Activated T-cell treated with anti-CD3 and anti-CD28 coated beads, Interleukin-2, amount 50 U/mL, for 4 hours (primary cell): ENCODE measurements at regions not wholly inside any gene's neighbourhood (a gene's known extent, or its start where the extent isn't known, plus 50 kb on each side); places are given as distances from the start of the nearest gene placed in this dataset.
"Not testable (repeated sequence)": the region's sequence is repeated elsewhere in the genome, so short reads cannot be mapped to it uniquely, and the experiment has no call there.

ENCODE experiments used
- ATAC-seq, 2 donors: fragments of 200-7000 bp; cut with Tn5 transposase; one replicate each; pipeline ENCODE4 v1.10.0; 2021
- DNase-seq: peaks from one replicate; pipeline ENCODE4 v3.0.0-alpha.2; 2020
- H3K27me3 Mint-ChIP-seq: one replicate; pipeline ENCODE4 v1.8.0; 2021; ENCODE audit warnings: low read depth, mixed read lengths
- H3K36me3 Mint-ChIP-seq: one replicate; pipeline ENCODE4 v1.8.0; 2022; ENCODE audit warnings: mixed read lengths; ENCODE audit not compliant: insufficient read depth
- H3K4me1 Mint-ChIP-seq: one replicate; pipeline ENCODE4 v1.8.0; 2021; ENCODE audit warnings: low read depth, mixed read lengths
- H3K4me3 Mint-ChIP-seq: one replicate; pipeline ENCODE4 v1.8.0; 2021; ENCODE audit warnings: mild to moderate bottlenecking, moderate library complexity, mixed read lengths
- H3K9me3 Mint-ChIP-seq: one replicate; pipeline ENCODE4 v1.8.0; 2021; ENCODE audit warnings: mixed read lengths

DNA sequence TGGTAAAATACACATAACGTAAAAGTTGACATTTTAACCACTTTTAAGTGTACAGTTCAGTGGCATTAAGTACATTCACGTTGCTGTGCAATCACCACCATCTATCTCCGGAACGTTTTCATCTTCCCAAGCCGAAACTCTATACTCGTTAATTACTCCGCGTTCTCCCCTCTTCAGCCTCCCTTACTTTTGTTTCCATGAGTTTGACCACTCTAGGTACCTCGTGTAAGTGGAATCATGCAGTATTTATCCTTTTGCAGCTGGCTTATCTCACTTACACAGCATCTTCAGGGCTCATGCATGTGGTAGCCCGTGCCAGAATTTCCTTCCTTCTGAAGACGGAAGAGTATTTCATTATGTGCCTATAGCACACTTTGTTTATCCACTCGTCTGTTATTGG is 225.2 kb downstream of the SLC4A3 start:
- H3K36me3 Mint-ChIP-seq = no peaks in the 10 kb centered on the region

DNA sequence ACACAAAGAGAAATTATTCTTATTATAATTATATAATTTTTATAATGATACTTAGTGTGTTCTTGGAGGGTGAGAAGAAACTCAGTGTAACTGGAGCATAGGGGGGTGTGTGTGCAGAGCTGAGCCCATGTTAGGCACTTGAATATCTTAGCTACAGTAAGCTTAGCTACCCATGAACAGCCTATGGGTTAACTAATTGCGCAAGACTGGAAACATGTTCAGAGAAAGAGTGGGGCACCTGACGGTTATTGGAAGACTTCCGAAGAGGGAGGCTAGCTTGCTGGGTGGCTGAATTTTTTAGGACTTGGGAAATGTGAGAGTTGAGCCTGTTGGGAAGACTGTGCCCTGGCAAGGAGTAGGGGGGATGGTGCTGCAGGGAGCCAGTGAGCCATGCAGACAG is 229.2 kb downstream of the SLC4A3 start:
- ATAC-seq (no peak), DNase-seq (no peak)
- H3K4me1 Mint-ChIP-seq = no peaks in the 10 kb centered on the region
- H3K4me3 Mint-ChIP-seq = no peak overlapping the region
- H3K27me3 Mint-ChIP-seq = peaks cover 3% of the 10 kb centered on the region
- no peaks in the 10 kb centered on the region for H3K36me3 Mint-ChIP-seq
- H3K9me3 Mint-ChIP-seq = no peaks in the 10 kb centered on the region

More for the DNA sequence above, 225.2 kb downstream of the SLC4A3 start:
- ATAC-seq = no peak
- H3K9me3 Mint-ChIP-seq = no peaks in the 10 kb centered on the region
- H3K4me3 Mint-ChIP-seq = no peak overlapping the region
- peaks cover 3% of the 10 kb centered on the region for H3K27me3 Mint-ChIP-seq
- no peak for DNase-seq
- no peaks in the 10 kb centered on the region for H3K4me1 Mint-ChIP-seq

DNA sequence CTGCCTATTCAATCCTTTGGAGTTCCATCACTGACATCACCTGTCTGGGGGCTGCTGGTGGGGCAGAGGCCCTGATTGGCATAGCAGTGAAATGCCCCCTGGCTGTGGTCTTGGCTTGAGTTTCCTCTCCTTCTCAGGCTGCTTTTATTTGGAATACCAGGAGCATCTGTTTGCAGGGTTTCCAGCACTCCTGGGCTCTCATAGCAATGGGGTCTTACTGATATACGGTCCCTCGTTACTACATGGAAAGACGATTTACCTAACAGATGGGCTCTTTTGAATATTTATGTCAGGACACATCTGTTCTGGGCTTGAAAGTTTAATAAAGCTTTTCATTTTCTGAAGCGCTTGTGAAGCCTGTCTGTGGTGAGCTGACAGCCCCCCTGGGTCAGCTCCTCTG is 230.3 kb downstream of the SLC4A3 start:
- Mint-ChIP-seq H3K9me3 (no peaks in the 10 kb centered on the region), H3K4me3 (no peak overlapping the region), H3K27me3 (peaks cover 3% of the 10 kb centered on the region), H3K36me3 (no peaks in the 10 kb centered on the region), H3K4me1 (no peaks in the 10 kb centered on the region)
- ATAC-seq (no peak), DNase-seq (no peak)

DNA sequence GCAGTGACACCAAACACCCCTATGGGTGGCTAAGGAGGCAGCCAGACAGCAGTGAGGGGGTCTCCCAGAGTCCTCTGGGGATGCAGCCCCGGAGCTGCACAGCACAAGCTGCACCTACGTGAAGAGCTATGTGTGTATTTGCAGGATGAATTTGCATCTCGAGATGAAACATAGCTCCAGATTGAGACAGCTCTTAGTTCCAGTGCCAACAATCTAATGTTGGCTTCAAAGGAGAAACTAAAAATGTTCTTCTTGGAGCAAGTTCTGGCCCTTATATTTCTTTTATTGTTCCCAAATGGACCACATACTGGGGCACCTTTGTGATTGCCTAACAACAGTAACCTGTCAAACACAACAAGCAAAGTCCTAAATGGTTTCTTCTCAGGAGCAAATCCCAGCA is 233.9 kb downstream of the SLC4A3 start:
- Mint-ChIP-seq H3K9me3 (no peaks in the 10 kb centered on the region), H3K4me3 (no peak overlapping the region), H3K36me3 (no peaks in the 10 kb centered on the region), H3K4me1 (no peaks in the 10 kb centered on the region), H3K27me3 (peaks cover 3% of the 10 kb centered on the region)
- no peak for ATAC-seq
- DNase-seq = no peak

DNA sequence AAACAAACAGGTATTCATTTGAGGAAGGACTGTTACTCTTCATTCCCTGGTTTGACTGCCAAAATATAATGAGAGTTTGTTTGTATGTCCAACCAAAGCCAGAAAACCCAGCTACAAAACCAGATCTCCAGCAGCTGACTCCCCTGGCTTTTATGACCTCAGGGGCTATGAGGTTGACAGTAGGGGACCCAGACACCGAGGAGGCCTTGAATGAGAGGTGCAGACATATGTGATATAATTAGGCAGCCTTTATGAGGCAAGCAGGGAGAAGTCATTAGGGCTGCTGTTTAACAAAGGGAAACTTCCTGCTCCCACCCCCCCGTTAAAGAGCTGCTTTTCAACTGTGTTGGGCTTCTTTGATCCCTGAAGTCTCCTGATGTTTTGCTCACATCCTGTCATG is 236.7 kb downstream of the SLC4A3 start:
- ATAC-seq = no peak
- Mint-ChIP-seq H3K9me3 (no peaks in the 10 kb centered on the region), H3K36me3 (no peaks in the 10 kb centered on the region), H3K4me1 (no peaks in the 10 kb centered on the region), H3K4me3 (no peak overlapping the region), H3K27me3 (peaks cover 2% of the 10 kb centered on the region)
- no peak for DNase-seq

DNA sequence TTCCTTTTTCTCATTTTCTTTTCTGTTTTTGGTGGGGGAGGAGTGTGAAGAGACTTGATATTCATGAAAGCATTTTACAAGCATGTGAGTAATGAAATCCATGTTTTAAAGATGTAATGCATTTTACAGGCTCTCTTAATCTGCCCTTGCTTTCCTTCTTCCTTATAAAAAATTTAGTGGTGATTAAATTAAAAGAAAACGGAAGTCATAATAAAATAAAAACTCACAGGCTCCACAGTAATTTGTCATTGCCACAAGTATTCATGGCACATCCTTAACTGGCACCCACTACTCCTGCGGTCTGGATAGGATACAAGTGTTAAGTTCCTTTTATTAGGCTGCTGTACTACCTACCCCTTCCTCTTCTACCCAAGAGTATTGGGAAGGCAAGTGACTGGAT is 241.2 kb downstream of the SLC4A3 start:
- no peaks in the 10 kb centered on the region for H3K4me1 Mint-ChIP-seq
- ATAC-seq (no peak), DNase-seq (no peak)
- H3K27me3 Mint-ChIP-seq = peaks cover 6% of the 10 kb centered on the region
- H3K36me3 Mint-ChIP-seq = no peaks in the 10 kb centered on the region
- H3K4me3 Mint-ChIP-seq = no peak overlapping the region
- no peaks in the 10 kb centered on the region for H3K9me3 Mint-ChIP-seq

DNA sequence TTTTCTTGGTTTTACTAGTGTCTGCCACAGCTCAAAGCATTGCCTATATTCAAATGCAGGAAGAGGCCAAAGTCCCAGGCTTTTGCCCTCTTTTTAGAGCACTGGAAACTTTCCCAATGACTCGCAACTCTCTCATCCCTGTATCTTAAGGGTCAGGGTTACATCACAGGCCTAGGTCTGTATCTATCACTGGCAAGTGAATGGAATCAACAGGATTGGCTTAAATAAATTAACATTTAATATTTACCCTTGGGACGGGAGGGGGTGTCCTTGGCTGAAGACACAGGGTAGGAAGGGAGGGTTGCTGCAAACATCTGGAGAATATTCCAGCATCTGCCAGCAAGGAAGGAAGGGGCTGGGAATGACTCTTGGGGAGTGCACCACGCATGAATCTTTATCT is 242.6 kb downstream of the SLC4A3 start:
- H3K27me3 Mint-ChIP-seq = peaks cover 6% of the 10 kb centered on the region
- DNase-seq = no peak
- H3K4me3 Mint-ChIP-seq = no peak overlapping the region
- ATAC-seq = no peak
- no peaks in the 10 kb centered on the region for H3K9me3 Mint-ChIP-seq
- no peaks in the 10 kb centered on the region for H3K4me1 Mint-ChIP-seq
- H3K36me3 Mint-ChIP-seq = no peaks in the 10 kb centered on the region

DNA sequence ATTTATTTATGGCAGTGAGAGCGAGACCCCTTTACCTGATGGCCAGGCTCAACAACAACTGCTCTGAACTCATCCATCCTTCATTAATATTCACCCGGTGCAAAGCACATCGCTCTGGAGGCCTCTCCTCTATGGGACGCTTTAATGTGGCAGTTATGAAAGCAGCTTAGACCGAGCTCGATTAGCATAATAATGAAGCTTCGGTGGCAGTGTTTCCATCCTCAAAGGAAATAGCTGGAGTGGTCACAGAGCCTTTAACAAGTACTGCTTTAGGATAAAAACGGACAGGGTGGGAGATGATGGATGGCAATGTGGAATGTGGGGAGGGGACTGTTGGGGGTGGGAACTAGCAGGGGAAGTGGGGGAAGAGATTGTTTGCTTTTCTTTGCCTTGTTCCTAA is 243.9 kb downstream of the SLC4A3 start:
- Mint-ChIP-seq H3K9me3 (no peaks in the 10 kb centered on the region), H3K4me1 (no peaks in the 10 kb centered on the region), H3K36me3 (no peaks in the 10 kb centered on the region), H3K27me3 (peaks cover 6% of the 10 kb centered on the region), H3K4me3 (no peak overlapping the region)
- no peak for DNase-seq
- ATAC-seq = no peak

DNA sequence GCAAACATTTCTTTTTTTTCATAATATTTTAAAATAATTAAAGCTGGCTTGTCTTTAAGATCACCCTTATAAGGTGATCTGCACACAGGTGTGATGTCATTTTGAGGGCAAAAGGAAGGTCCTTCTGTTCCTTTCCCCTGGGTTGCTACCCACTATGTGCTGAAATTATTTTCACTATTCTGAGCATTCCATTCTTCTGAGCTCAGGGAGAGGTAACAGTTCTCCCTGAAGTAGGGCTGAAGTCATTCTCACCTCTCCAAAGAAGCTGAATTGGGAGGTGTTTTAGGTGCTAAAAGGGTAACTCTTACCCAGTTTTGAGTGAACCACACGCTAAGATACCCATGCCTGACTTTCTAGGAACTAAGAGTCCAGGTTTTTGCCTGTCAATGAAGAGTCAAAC is 247.6 kb downstream of the SLC4A3 start:
- no peak for ATAC-seq

DNA sequence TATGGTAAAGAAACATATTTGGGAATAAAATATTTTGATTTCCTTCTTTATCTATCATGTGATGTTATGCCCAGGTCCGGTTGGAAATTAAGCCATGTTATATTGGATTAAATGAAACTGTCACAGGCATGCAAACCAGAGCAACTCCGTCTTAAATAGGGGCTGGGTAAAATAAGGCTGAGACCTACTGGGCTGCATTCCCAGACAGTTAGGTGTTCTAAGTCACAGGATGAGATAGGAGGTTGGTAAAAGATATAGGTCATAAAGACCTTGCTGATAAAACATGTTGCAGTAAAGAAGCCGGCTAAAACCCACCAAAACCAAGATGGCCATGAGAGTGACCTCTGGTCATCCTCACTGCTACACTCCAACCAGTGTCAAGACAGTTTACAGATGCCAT is 248.6 kb downstream of the SLC4A3 start:
- not testable (repeated sequence) for H3K4me1 Mint-ChIP-seq, H3K36me3 Mint-ChIP-seq, H3K27me3 Mint-ChIP-seq, H3K9me3 Mint-ChIP-seq, DNase-seq, H3K4me3 Mint-ChIP-seq, ATAC-seq

More for the DNA sequence above, 247.6 kb downstream of the SLC4A3 start:
- Mint-ChIP-seq H3K4me3 (no peak overlapping the region), H3K36me3 (no peaks in the 10 kb centered on the region), H3K9me3 (no peaks in the 10 kb centered on the region), H3K4me1 (no peaks in the 10 kb centered on the region), H3K27me3 (peaks cover 4% of the 10 kb centered on the region)
- DNase-seq = no peak

DNA sequence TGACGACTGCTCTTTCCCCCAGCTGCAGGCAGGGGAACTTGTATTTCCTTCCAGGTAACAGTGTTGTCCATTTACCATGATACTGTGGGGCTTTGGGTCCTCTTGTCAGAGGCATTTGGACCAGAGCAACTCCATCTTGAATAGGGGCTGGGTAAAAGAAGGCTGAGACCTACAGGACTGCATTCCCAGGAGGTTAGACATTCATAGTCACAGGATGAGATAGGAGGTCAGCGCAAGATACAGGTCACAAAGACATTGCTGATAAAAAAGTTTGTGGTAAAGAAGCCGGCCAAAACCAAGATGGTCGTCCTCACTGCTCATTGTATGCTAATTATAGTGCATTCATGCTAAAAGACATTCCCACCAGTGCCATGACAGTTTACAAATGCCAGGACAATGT is 249.5 kb downstream of the SLC4A3 start:
- no peaks in the 10 kb centered on the region for H3K9me3 Mint-ChIP-seq
- peaks cover 4% of the 10 kb centered on the region for H3K27me3 Mint-ChIP-seq
- H3K36me3 Mint-ChIP-seq = no peaks in the 10 kb centered on the region
- no peak overlapping the region for H3K4me3 Mint-ChIP-seq
- DNase-seq (no peak), ATAC-seq (no peak)
- no peaks in the 10 kb centered on the region for H3K4me1 Mint-ChIP-seq

DNA sequence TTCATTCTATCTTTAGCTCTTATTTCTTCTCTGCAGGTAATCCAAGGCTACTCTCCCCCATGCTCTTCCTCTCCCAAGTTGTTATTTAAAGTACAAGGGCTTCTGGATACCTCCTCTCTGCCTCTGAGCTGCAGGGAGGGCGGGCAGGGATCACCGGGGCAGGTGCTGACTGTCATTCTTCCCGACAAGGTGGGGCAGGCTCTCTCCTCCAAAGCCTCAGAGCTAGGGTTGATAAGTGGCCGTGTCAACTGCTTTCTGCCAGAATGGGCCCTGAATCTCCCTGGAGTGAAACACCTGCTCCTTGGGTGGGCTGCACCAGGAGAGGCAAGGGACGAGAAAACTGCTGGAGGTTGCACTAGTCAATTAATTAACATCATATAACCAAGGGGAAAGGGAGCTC is 250.3 kb downstream of the SLC4A3 start:
- ATAC-seq (no peak), DNase-seq (no peak)
- Mint-ChIP-seq H3K4me3 (no peak overlapping the region), H3K36me3 (no peaks in the 10 kb centered on the region), H3K4me1 (no peaks in the 10 kb centered on the region), H3K27me3 (peaks cover 4% of the 10 kb centered on the region), H3K9me3 (no peaks in the 10 kb centered on the region)

DNA sequence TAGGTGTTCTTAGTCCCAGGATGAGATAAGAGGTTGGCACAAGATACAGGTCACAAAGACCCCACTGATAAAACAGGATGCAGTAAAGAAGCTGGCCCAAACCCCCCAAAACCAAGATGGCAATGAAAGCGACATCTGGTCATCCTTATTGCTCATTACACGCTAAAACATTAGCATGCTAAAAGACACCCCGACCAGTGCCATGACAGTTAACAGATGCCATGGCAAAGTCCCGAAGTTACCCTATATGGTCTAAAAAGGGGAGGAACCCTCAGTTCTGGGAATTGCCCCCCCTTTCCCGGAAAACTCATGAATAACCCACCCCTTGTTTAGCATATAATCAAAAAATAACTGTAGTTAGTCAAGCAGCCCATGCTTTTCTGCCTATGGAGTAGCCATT is 251.1 kb downstream of the SLC4A3 start:
- Mint-ChIP-seq H3K4me3 (no peak overlapping the region), H3K4me1 (no peaks in the 10 kb centered on the region), H3K36me3 (no peaks in the 10 kb centered on the region), H3K9me3 (no peaks in the 10 kb centered on the region), H3K27me3 (no peaks in the 10 kb centered on the region)
- ATAC-seq = no peak
- no peak for DNase-seq

DNA sequence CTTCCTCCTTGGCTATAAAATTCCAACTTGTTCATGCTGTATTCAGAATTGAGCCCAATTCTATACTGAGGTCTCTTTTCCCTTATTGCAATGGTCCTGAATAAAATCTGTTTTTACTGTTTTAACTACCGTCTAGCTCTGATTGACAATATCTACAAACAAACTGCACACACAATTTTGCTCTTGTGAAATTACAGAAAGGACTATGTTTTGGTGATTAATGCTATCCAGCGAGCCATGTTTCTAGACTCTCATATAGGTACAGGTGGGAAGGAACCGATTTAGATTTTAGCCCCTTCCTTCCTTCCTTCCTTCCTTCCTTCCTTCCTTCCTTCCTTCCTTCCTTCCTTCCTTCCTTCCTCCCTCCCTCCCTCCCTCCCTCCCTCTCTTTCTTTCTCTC is 254.4 kb downstream of the SLC4A3 start:
- ATAC-seq (no peak), DNase-seq (no peak)
- Mint-ChIP-seq H3K36me3 (no peaks in the 10 kb centered on the region), H3K4me1 (no peaks in the 10 kb centered on the region), H3K4me3 (no peak overlapping the region), H3K9me3 (no peaks in the 10 kb centered on the region), H3K27me3 (peaks cover 11% of the 10 kb centered on the region)

DNA sequence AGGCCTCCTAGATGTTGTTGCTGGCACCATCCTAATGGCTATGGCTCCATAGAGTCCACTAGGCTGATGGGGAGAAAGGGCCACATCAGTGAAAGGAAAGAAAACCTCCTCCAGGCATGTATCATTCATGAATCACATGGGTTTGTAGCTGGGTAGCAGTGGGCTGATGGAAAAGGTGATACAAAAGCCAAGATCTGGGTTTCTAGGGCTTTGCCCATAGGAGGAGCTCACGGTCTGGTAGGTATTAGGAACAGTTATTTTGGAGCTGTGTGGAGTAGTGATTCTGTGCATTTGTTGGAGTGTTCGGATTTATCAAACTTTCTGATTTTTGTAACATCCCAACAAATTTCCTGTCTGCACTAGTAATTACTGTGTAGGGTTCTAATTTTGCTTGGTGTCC is 259.2 kb downstream of the SLC4A3 start:
- H3K4me1 Mint-ChIP-seq = no peaks in the 10 kb centered on the region
- H3K4me3 Mint-ChIP-seq = no peak overlapping the region
- no peaks in the 10 kb centered on the region for H3K9me3 Mint-ChIP-seq
- peaks cover 13% of the 10 kb centered on the region for H3K27me3 Mint-ChIP-seq
- no peaks in the 10 kb centered on the region for H3K36me3 Mint-ChIP-seq
- ATAC-seq = no peak
- DNase-seq = no peak

DNA sequence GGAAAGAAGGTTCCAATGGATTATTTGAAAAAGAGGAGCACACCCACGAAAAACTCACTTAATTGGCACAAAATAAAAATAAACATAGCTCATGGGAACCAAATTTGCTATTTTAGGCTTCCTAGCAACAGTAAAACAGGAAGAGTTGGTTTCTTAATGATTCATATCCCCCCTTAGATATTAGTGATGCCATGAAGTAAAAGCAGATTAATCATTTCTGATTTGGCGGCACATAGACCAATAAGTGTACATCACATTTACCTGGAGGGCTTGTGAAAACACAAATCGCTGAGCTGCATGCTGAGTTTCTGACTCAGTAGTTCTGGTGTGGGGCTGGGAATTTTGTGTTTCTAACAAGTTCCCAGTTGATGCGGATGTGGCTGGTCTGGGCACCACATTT is 260.4 kb downstream of the SLC4A3 start:
- Mint-ChIP-seq H3K36me3 (no peaks in the 10 kb centered on the region), H3K9me3 (no peaks in the 10 kb centered on the region), H3K4me1 (no peaks in the 10 kb centered on the region), H3K4me3 (no peak overlapping the region), H3K27me3 (peaks cover 17% of the 10 kb centered on the region)
- DNase-seq (no peak), ATAC-seq (no peak)
